Esophagus (tissue), 2 donors: ENCODE measurements at regions not wholly inside any gene's neighbourhood (a gene's known extent, or its start where the extent isn't known, plus 50 kb on each side); places are given as distances from the start of the nearest gene placed in this dataset.
"Not testable (repeated sequence)": the region's sequence is repeated elsewhere in the genome, so short reads cannot be mapped to it uniquely, and the experiment has no call there.

Experiments
- H3K27ac ChIP-seq, 2 donors: one replicate each; pipeline ENCODE4 v1.5.1; 2013; ENCODE audit warnings: low read depth in 2 of 2, mild to moderate bottlenecking in 2 of 2, inconsistent platforms in 1 of 2, low read length in 1 of 2, moderate library complexity in 1 of 2
- H3K27me3 ChIP-seq, 2 donors: one replicate each; pipeline ENCODE4 v1.6.1; 2013; ENCODE audit warnings: low read length in 2 of 2, control low read depth in 1 of 2, mild to moderate bottlenecking in 1 of 2; ENCODE audit not compliant: insufficient read depth in 2 of 2, control insufficient read depth in 1 of 2
- H3K36me3 ChIP-seq, 2 donors: one replicate each; pipeline ENCODE4 v1.6.1; 2013; ENCODE audit warnings: low read length in 1 of 2; ENCODE audit not compliant: control insufficient read depth in 2 of 2, insufficient read depth in 2 of 2
- H3K4me1 ChIP-seq, 2 donors: one replicate each; pipeline ENCODE4 v1.6.1; 2013; ENCODE audit warnings: low read length in 1 of 2; ENCODE audit not compliant: control insufficient read depth in 2 of 2, insufficient read depth in 2 of 2
- H3K4me3 ChIP-seq, 2 donors: one replicate each; pipeline ENCODE4 v1.5.1; 2013; ENCODE audit warnings: low read length in 2 of 2, mild to moderate bottlenecking in 2 of 2, low read depth in 1 of 2, moderate library complexity in 1 of 2
- H3K9me3 ChIP-seq, 2 donors: one replicate each; pipeline ENCODE4 v1.6.1; 2013; ENCODE audit warnings: mild to moderate bottlenecking in 2 of 2, low read depth in 1 of 2, low read length in 1 of 2, moderate library complexity in 1 of 2; ENCODE audit not compliant: control insufficient read depth in 2 of 2, insufficient read depth in 1 of 2
- WGBS, 2 donors: extraction: QIAGEN DNeasy Blood & Tissue Kit; methylation state at CpG; one replicate each; pipeline ENCODE4 v1.1.7; 2013; 5-methylcytosine and 5-hydroxymethylcytosine counted together
- donor health status: healthy with polysubstance abuse.
- donor health status: Bipolar disorder and iron deficiency.

- Histone ChIP-seq H3K9me3 (no peaks in the 10 kb centered on the region), H3K27ac (no peak overlapping the region), H3K36me3 (no peaks in the 10 kb centered on the region), H3K4me3 (no peak overlapping the region), H3K27me3 (no peaks in the 10 kb centered on the region), H3K4me1 (no peaks in the 10 kb centered on the region)
Observed at GRCh38 chr2:187900021-187900420, 345.8 kb upstream of the TFPI start.

DNA sequence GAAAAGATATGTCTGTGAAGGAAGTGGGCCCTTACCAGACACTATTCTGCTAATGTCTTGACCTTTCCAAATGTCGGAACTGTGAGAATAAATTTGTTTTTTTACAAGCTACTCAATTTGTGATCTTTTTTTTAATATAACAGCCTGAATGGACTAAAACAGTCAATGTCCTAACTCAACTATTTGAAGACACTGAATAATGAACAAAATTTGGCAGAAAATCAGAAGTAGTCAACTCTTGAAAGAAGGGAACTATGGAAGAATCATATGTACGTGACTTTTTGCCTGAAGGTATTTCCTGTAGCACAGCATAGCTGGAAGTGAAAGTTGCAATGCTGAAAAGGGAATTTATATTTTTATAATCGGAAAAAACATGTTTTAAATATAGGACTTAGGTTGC lies 351.8 kb upstream of the TFPI start:
- Histone ChIP-seq H3K27me3 (no peaks in the 10 kb centered on the region), H3K9me3 (no peaks in the 10 kb centered on the region), H3K36me3 (no peaks in the 10 kb centered on the region), H3K4me1 (no peaks in the 10 kb centered on the region), H3K4me3 (no peak overlapping the region), H3K27ac (no peak overlapping the region)
- WGBS, 2 donors, result 60 to 76% methylated on average over 3 of the region's 3 CpGs

- not testable (repeated sequence) for H3K27me3 ChIP-seq, H3K27ac ChIP-seq, H3K4me1 ChIP-seq, H3K4me3 ChIP-seq, H3K9me3 ChIP-seq, H3K36me3 ChIP-seq
- 100% methylated on average over 1 of the region's 1 CpG; no CpG with 5 or more reads in 1 of the 2 donors for WGBS, 2 donors
Observed at GRCh38 chr2:187910922-187911321, 356.7 kb upstream of the TFPI start.

- no peaks in the 10 kb centered on the region for H3K4me1 ChIP-seq
- no peaks in the 10 kb centered on the region for H3K27me3 ChIP-seq
- H3K27ac ChIP-seq, result no peak overlapping the region
- H3K36me3 ChIP-seq, result no peaks in the 10 kb centered on the region
- H3K9me3 ChIP-seq, result no peaks in the 10 kb centered on the region
- H3K4me3 ChIP-seq, result no peak overlapping the region
Observed at GRCh38 chr2:187912950-187913349, 358.7 kb upstream of the TFPI start.

DNA sequence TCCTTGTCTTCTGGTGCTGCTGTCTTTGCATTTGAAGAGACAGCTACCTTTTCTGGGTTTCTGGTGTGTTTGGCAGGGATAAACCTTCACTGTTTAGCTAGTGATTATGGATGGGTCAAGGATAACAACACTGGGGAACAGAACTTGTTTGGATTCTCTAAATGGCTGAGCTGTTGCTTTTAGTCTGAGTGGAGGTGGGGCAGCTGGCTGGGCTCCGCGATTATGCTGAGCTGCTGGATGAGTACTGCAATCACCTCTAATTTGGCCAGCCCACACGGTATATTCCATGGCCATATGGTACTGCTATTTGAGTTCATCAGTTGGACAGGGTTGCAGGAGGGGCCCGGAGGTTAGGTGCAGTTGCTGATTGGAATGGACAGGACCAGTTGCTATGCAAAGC lies 361.6 kb upstream of the TFPI start:
- H3K27me3 ChIP-seq, result no peaks in the 10 kb centered on the region
- H3K27ac ChIP-seq, result no peak overlapping the region
- no peaks in the 10 kb centered on the region for H3K9me3 ChIP-seq
- WGBS, 2 donors, result 73 to 83% methylated on average over 4 of the region's 4 CpGs
- H3K4me1 ChIP-seq, result no peaks in the 10 kb centered on the region
- no peaks in the 10 kb centered on the region for H3K36me3 ChIP-seq
- H3K4me3 ChIP-seq, result no peak overlapping the region

GRCh38 chr2:187916799-187917198 lies 362.6 kb upstream of the TFPI start:
- 46 to 68% methylated on average over 1 of the region's 1 CpG for WGBS, 2 donors

DNA sequence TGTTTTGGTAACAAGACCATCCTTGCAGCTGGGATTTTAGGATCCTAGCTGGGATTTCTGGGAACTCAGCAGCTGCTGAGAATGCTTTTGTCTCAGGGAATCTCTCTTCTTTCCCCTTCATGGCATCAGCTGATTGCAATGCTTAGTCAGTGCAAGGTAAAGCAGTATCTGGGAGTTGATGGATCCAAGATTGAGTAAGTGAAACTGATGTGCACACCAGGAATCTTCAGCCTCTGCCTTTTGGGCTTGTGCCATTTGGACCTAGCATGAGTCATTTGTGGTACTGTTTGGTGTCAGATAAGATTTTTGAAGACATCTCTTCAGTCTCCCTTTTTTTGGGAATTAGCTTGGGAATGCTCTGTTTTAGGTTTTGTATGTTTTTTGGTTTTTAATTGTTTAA lies 363.3 kb upstream of the TFPI start:
- H3K27ac ChIP-seq, result no peak overlapping the region
- H3K4me1 ChIP-seq, result no peaks in the 10 kb centered on the region
- no peaks in the 10 kb centered on the region for H3K36me3 ChIP-seq
- H3K27me3 ChIP-seq, result no peaks in the 10 kb centered on the region
- no peaks in the 10 kb centered on the region for H3K9me3 ChIP-seq
- no peak overlapping the region for H3K4me3 ChIP-seq

More at GRCh38 chr2:187916799-187917198, 362.6 kb upstream of the TFPI start:
- no peak overlapping the region for H3K4me3 ChIP-seq
- no peak overlapping the region for H3K27ac ChIP-seq
- H3K9me3 ChIP-seq, result no peaks in the 10 kb centered on the region
- no peaks in the 10 kb centered on the region for H3K36me3 ChIP-seq
- H3K27me3 ChIP-seq, result no peaks in the 10 kb centered on the region
- H3K4me1 ChIP-seq, result no peaks in the 10 kb centered on the region

DNA sequence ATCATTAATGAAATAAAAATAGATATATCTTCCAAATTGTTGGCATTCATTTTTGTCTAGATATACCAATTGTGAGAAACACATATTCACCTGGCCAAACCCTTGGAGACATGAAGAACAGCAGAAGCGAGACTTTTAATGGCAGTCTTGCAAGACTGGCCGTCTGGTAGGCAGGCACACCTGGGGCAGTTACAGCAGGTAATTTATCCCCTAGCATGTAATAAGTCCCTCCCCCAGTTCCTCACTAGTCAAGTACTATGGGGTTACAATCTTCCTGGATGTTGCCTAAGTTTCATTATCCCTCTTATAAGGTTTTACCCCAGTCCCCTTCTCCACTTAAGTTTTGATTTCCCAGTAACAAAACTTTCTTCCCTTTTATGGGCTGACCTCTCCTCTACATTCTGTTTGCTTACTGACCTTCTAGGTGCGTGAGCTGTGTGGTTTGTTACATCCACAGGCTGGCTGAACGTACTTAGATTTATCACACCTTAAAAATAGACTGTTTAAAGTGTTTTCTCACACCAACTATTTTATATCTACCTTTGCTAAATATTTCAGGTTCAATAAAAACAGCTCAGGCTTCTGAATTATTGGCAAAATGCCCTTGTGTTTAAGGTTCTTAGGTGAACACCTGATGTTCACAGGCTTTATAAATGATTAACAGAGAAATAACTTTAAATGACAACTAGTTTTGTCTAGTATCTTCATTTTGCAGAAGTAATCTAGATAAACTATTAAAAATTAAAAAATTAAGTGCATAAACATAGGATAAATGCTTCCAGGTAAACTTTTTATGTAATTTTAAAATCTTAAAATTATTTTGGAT lies 365.0 kb upstream of the TFPI start:
- H3K27me3 ChIP-seq, result no peaks in the 10 kb centered on the region
- H3K36me3 ChIP-seq, result no peaks in the 10 kb centered on the region
- no peak overlapping the region for H3K4me3 ChIP-seq
- 49 to 75% methylated on average over 4 of the region's 4 CpGs for WGBS, 2 donors
- no peaks in the 10 kb centered on the region for H3K9me3 ChIP-seq
- H3K27ac ChIP-seq, result no peak overlapping the region
- H3K4me1 ChIP-seq, result no peaks in the 10 kb centered on the region

GRCh38 chr2:187920511-187920910 lies 366.3 kb upstream of the TFPI start:
- 71% methylated on average over 1 of the region's 1 CpG for WGBS, 2 donors
- H3K4me1 ChIP-seq, result no peaks in the 10 kb centered on the region

GRCh38 chr2:187922846-187923245 lies 368.6 kb upstream of the TFPI start:
- H3K4me3 ChIP-seq, result no peak overlapping the region
- H3K27me3 ChIP-seq, result no peaks in the 10 kb centered on the region
- 62 to 71% methylated on average over 2 of the region's 2 CpGs for WGBS, 2 donors
- H3K9me3 ChIP-seq, result no peaks in the 10 kb centered on the region
- no peak overlapping the region for H3K27ac ChIP-seq
- no peaks in the 10 kb centered on the region for H3K36me3 ChIP-seq
- no peaks in the 10 kb centered on the region for H3K4me1 ChIP-seq

More at GRCh38 chr2:187920511-187920910, 366.3 kb upstream of the TFPI start:
- Histone ChIP-seq H3K36me3 (no peaks in the 10 kb centered on the region), H3K9me3 (no peaks in the 10 kb centered on the region), H3K27me3 (no peaks in the 10 kb centered on the region), H3K27ac (no peak overlapping the region), H3K4me3 (no peak overlapping the region)
